ENCODE measurements at regions not wholly inside any gene's neighbourhood (a gene's known extent, or its start where the extent isn't known, plus 50 kb on each side); places are given as distances from the start of the nearest gene placed in this dataset.

- no peak for TF ChIP-seq CTCF (IDR thresholded peaks at IDR 0.05)
- TF ChIP-seq POLR2A (IDR thresholded peaks at IDR 0.05): no peak
Observed at GRCh38 chr6:1124885-1125284, 187.0 kb upstream of the FOXQ1 start.

Data from testis (tissue), 2 donors.